ENCODE measurements at regions not wholly inside any gene's neighbourhood (a gene's known extent, or its start where the extent isn't known, plus 50 kb on each side); places are given as distances from the start of the nearest gene placed in this dataset.
"Not testable (repeated sequence)": the region's sequence is repeated elsewhere in the genome, so short reads cannot be mapped to it uniquely, and the experiment has no call there.

DNA sequence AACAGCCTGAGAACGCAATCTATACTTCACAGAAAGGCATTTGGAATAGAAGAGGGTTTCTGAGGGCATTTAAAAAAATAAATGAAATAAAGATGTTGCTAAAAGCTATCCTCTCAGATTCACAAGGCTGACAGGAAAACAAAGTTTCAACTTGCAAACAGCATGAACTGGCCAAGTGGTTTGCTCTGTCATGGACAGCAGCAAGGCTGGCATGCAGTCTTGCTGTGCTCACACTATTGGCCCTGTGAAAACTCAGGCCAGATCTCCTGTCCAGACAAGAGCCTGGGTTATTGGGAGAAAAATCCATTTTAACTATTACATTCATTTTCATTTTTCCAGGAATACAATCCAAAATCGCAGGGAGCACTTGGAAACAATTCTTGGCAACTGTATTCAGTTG is 506.2 kb upstream of the SLC35B3 start:
- no peak for DNase-seq

DNA sequence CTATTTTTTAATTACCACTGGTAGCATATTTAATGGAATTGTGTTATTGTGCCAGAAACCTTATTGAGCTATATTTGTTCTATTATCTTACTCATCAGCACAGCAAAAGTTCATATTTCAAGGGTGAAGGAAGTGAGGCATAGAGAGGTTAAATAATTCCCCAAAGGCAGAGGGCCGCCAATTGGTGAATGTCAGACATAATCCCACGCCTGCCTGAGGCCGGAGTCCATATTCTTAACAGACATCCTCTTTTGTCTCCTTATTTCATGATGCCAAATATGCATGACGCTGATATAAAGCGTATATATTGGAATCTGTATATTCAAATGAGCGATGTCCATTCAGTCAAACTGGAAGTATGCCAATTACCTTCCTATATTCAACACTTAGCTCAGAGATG is 505.0 kb upstream of the SLC35B3 start:
- no peak for DNase-seq

DNA sequence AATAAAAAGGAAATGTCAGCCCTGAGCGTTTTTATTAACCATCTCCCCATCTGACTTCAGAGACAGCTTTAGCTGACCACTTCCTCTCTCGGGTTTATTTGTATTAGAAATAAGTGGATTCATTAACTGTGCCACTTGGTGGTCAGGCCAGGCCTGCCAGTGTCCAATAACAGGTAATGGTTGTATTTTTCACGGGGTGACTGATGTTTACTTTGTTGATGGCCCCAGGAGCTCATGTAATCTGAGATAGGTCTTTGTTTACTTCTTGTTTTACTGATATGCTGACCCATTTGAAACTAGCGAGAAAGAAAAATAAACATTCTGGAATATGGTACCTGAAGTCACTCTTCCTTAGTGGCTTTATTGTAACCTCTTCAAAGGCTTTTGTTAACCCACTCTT is 504.3 kb upstream of the SLC35B3 start:
- DNase-seq, result no peak

DNA sequence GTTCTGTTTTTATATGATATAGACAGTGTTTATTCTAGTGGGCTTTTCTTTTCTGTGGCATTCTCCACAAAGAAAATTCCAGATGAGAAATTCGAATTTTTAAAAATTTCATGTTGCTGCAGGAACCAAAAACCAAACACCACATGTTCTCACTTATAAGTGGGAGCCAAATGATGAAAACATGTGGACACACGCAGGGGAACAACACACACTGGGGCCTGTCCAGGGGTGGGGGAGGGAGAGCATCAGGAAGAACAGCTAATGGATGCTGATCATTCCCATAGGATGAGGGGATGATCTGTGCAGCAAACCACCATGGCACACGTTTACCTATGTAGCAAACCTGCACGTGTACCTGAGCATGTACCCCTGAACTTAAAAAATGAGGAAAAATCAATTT is 499.0 kb upstream of the SLC35B3 start:
- no peak for DNase-seq

DNA sequence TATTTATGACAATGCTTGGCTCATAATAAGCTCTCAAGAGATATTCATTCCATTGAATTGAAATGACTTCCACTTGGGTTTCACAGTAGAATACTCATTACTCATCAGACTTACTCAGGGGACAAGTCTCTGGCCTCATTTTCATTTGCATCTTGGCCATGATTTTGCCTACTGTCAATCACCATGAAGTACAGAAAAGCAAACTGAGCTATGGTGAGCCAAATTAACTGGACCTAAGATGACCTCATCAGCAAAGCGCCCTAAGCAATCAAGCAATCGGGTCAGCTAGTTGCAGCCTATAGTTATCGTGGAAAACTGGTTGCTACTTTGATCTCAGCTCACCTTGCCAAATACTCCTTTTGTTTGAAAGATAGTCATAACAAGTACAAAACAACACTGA is 494.7 kb upstream of the SLC35B3 start:
- no peak for DNase-seq

DNA sequence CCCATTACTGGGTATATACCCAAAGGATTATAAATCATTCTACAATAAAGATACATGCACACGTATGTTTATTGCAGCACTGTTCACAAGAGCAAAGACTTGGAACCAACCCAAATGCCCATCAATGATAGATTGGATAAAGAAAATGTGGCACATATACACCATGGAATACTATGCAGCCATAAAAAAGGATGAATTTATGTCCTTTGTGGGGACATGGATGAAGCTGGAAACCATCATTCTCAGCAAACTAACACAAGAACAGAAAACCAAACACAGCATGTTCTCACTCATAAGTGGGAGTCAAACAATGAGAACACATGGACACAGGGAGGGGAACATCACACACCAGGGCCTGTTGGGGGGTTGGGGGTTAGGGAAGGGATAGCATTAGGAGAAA is 484.9 kb upstream of the SLC35B3 start:
- DNase-seq, result not testable (repeated sequence)

DNA sequence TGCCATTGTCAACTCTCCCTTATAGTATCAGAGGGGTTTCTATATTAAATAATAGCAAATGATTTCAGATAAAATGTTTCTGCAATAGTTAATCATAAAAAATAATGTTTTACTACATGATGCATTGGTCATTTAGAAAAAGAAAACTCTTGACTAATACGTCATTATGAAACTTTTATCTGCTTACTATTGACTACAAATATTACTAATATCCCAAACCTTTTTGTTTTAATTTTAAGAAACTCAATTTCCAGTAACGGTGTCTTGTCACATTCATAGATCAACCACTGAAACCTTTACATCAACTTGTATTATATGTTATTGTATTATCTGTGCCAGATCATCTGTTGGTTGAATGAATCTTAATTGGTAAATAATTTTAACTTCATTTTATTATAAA is 482.9 kb upstream of the SLC35B3 start:
- DNase-seq, result no peak

DNA sequence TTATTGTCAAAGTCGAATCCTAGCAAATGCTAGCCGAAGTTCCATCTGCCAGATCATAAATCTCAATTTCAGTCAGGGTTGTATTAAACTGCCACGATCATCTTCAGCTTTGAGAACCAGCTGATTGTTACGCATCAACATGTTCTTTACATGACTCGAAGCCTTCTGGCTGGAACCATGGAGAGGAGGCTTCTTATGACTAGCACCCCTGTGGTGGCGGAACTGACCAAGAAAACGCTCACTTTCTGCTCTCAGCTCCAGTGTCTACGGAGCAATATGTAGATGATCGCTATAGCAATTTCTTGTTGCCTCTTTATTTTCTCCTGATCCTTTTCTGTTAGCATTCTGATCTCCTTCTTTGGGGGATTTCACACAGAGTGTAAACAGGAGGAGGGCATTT is 479.4 kb upstream of the SLC35B3 start:
- no peak for DNase-seq

DNA sequence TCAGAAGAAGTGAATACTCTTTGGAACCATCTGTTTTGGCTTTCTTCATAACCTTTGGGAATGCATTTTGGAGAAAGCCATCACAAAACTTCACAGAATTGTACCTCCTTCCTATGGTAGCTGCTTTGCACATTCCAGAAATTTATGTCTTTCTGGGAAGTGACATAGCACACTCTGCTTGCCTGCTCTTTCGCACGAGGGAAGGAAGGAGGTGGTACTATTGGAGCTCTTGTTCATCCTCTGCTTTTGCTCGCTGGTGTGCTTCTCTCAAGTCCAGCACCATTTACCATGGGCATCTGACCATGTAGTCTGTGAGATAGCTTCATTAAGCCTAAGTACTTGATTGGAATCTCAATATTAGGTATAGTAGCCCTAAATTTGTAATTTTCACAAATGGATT is 473.3 kb upstream of the SLC35B3 start:
- no peak for DNase-seq

DNA sequence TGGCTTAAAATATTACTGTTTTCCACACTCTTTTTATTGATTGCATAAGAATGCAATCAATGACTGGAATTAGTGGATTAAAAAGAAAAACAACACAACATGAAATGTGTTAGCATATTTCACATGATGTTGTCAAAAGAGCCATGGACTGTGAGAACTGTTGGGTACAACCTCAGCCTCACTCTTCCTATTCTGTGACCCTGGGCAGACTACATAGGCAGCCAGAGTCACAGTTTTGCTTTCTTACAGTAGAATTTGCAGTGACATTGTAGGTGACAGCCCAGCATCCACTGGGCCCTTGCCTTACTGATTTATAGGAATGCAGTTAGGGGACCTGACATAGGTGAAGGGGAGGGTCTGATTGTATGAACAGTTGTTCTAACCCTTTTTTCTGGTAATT is 471.4 kb upstream of the SLC35B3 start:
- DNase-seq, result no peak

DNA sequence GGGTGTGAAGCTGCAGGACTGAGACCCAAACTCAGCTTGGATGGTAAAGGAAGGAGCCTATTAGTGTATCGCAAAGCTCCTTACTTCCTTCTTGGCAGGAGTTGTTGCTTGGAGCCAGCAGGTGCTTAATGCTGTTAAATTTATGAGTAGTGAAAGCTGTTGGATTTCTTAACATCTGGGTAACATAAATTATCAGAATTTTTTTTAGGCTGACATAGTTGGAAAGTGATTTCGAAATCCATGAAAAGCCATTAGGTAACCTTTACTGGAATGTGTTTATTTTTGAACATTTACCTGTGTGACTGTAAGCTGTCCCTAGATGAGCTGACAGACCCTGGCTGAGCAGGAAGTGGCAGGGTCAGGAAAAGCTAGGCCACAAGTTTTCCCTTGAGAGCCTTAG is 470.4 kb upstream of the SLC35B3 start:
- no peak for DNase-seq

DNA sequence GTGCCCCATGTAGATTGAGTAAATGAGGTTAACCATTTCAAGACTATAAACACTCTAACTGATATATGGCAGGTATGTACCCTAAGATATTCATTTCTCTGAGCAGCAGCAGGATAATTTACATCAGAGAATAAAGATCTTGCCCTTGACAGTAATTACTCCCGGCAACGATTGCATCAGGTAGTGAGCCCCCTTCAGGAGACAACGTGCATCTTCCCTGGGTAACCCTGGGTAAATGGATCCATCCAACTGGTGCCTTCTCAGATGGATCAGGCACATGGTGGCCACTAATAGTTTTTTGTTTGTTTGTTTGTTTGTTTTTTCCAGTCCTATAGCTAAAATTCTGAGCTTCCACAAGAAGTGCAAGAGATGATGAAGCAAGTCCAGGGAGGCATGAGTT is 469.4 kb upstream of the SLC35B3 start:
- no peak for DNase-seq

DNA sequence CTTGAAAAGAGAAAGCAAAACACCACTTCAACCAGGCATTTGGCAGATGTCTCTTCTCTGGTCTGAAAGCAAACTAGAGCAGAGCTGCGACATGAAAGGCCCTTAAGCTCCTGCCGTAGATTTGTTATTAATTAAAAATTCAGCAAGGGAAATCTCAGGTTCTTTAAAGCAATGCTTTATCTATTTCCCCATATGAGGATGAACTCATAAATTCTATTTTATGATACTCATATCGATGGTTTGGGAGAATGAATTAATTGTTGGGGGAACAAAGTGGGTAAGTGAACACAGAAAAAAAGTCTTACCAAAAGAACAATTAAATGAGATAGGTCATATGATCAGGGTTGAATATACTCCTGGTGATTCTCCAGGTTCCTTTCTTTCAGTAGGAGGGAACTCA is 464.7 kb upstream of the SLC35B3 start:
- DNase-seq, result no peak

DNA sequence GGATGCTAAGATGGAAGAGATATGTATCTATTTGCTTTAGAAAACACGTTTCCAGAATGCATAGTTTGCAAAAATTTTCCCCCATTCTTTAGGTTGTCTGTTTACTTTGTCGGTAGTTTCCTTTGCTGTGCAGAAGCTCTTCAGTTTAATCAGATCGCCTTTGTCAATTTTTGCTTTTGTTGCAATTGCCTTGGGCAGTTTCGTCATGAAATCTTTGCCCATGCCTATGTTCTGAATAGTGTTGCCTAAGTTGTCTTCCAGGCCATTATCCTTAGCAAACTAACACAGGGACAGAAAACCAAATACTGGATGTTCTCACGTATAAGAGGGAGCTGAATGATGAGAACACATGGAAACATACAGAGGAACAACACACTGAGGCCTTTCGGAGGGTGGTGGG is 454.2 kb upstream of the SLC35B3 start:
- DNase-seq, result no peak

DNA sequence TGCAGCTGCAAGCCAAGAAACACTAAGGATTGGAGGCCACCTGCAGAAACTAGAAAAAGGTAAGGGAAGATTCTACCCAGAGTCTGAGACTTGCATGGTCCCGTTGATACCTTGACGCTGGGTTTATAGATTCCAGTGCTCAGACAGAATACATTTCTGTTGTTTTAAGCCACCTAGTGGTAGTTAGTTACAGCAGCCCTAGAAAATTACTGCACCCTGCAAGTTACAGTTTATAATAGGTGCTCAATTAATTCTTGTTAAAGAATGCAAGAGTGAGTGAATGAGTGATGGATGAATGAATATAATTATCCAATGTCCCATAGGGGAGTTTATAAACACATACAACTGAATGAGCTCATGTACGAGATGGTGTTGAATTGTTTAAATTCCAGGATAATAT is 453.1 kb upstream of the SLC35B3 start:
- no peak for DNase-seq

DNA sequence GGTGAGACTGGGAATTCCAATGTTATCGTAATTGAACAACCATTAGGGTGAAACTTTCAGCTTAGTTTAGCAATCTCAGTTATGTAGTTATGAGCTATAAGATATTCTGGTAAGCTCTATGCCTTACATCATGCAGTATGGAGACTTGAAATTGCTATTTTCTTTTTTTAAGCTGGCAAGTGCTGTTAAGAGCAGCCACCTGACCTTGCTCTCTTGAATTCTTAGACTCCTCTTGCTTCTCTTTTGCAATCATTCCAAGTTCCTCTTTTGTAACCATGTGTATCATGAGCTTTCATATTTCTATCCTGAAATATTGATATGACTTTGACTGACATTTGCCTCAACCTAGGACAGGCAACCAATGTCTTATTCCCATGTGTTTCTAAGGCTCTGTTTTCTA is 446.3 kb upstream of the SLC35B3 start:
- no peak for DNase-seq

DNA sequence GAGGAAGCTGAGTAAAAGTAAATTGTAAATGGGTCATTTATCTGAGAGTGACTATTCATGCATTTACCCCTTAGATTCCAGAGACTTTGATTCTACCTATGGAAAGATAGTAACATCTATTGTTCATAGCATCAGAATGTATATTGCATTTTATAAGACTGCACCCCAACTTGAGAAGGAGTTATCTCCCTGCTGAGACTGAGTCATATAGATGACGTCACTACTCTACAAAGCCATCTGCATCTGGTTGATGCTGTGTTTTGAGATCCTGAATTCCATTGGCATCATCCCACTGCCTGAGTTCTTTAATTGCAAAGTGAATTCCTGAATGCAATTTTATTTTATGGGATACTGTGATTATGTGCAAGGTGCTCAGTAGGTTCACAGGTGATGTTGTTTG is 444.0 kb upstream of the SLC35B3 start:
- no peak for DNase-seq

DNA sequence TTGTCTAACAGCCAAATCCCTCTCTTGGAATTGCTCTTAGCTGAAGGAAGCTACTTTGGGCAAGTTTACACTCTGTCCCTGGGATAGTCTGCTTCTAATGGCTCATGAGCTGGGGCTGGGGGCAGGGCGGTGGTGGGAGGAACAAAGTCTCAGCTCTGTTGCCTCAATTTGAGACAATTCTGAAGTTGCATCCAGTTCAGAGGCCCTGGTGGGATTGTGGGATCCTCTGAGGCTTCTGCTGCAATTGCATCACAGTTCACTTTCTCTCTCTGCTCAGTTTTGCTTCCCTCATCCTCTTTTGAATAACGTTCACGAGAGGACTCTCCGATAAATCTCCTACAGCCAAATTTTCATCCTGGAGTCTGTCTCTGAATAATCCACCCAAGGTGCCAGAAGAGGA is 440.6 kb upstream of the SLC35B3 start:
- no peak for DNase-seq

DNA sequence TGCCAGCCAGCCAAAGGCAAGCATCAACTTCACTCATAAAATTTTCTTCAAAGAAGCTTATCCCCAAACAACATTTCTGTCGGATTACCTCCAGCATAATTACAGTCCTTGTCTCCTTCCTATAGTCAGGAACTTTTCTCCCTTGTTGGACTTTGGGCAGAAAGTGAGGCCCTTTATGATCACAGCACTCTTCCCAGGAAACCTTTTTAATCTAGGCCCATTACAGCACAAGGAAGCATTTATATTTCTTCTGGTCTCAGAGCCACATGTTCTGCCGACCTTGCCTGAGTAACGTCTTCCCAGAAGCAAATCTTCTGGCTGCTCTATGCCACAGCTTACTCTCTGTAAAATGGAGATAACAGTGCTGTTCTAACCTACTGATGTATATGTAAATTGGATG is 437.2 kb upstream of the SLC35B3 start:
- DNase-seq, result no peak

DNA sequence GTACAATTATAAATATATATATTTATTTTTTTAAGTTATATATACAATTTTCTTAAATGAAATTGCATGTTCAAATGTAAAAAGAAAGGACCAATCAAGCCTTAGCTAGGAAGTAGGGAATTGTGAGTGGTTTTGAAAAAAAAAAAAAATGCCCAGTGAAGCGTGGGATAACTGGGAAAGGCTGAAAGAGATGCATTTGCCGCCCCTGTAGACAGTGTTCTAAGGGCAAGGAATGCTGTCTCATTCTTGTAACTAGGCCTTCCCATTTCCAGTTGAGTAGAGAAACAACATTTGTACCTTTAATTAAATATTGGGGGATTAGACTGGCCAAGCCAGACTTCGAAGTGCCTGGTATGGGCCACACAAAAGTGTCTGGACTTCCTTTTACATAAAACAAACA is 430.1 kb upstream of the SLC35B3 start:
- DNase-seq, result no peak

DNA sequence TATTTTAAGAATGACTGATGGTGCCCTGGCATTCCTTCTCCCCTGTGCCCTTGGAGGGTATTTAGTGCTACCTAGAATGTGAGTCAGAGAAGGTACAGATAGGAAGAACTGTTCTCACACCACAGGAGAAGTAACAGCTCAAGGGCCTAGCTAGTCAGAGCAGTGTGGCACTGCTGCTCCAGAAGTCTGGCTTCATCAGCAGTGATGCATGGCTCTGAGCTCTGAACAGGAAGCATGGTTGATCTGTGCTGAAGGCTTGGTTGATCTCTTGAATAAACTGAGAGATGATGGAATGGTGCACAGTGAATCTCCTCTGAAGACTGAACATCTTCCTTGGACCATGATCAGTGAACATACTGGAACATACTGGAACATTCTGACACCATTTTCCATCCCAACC is 425.3 kb upstream of the SLC35B3 start:
- DNase-seq, result no peak

DNA sequence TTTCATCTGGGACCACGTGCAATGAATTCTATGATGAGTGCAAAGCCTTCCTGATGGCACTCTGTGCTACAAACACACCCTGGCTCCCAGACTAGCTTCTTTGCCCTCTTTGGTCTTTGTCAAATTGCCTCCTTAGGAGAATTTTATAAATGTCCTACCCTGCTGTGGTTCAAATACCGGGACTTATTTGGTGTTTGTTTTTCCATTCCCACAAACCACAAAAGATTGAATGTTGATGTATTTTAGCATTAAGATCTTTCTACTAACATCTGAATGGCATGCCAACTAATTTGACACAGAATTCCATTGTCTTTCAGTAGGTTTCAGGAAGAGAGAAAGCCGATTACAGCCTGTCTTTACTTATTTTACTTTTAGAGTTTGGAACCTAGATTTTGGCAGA is 424.2 kb upstream of the SLC35B3 start:
- no peak for DNase-seq

DNA sequence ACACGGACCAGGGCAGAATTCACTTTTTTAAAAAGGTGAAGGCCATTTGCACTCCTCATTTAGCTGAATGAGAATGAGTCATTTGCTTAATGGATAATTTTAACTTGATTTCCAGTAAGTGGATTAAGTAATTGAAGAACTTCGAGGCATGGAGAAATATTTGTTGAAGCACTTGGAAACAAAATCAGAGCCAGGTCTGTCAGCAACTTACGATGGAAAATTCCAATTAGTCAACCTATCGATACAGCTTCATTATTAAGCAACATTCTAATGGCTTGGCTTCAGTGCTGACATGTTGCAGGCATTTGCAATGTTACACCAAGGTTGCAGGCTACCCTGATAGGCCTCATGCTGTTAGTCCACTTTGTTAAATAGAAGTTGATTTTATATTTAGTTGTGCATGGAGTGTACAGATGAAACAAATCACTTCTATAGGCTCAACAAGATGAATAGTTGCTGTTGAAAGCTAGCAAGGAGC is 423.5 kb upstream of the SLC35B3 start:
- no peak for DNase-seq

DNA sequence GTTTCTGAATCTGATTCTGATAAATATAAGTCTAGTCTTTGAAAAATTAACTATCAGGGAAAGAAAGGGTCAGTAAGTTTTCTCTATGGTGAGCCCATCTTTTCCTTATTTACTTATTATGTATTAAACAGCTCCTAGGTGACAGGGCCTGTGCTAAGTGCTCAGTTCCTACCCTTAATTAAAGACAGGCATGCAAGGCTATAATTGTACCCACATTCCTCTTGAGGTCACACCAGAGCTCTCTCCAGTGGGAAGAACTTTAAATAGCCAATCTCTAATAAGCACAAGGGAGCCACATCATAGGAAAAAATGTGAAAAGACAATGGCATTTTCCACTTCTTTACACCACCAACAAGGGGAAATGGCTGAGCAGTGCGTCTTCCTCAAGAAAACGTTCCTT is 421.8 kb upstream of the SLC35B3 start:
- DNase-seq, result no peak

DNA sequence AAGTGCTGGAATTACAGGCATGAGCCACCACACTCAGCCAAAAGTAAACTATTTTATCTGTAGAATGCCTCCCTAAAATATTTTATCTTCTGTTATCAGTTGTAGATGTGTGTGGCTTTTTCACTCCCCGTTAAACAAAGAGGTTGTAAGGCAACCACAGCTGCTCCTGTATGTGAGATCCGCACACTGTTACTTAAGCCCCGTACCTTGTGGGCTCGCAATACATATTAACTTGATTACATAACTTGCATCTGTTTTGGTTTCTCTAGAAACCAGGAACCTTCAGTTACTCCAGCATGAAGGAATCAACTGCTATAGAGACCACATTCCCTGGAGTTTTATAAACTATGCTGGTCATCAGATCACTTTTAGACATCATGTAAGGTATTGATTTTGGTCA is 420.1 kb upstream of the SLC35B3 start:
- DNase-seq, result no peak

DNA sequence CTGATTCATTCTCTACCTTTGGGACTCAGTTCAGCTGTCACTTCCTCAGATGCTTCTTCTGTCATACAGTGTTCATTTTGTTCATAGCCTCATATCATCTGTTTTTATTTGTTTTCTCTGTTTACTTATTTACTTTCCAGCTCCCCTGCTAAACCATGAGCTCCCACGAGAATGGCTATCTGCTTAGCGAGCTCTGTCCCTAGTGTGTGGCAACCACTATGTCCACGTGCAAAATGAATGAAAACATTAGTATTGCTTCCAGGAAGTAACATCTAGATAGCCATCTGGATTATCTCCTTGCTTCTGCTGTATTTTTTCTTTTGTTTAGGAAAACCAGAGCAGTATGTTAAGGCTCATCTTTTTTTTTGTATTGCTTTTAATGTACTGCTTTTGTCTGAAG is 417.0 kb upstream of the SLC35B3 start:
- no peak for DNase-seq

Data from stimulated activated CD4-positive, alpha-beta T cell treated with anti-CD3 and anti-CD28 coated beads, Interleukin-2, amount 100 ng/mL, for 24 hours (primary cell).